ENCODE measurements at regions not wholly inside any gene's neighbourhood (a gene's known extent, or its start where the extent isn't known, plus 50 kb on each side); places are given as distances from the start of the nearest gene placed in this dataset.

DNA sequence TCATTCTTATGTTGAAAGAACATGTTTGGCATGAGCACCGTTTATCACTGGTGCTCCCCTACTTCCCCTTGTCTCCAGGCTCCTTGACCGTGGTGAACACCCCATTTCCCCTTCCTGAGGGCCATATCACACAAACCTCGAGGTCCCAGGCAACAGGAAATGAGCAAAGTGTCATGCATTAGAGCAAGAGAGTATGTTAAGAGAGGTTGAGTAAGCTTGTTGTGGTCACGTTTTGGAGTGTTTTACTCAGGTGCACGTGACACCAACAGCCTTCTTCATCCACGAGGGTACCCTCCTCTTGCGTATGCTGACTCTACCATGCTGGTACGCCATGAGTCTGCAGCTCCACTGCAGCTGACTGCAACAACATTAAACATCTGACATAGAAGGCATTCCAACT lies 482.2 kb upstream of the NBEA start:
- DNase-seq (ENCODE audit: low spot score) = no peak
- 52% methylated on average over 8 of the region's 8 CpGs for WGBS

DNA sequence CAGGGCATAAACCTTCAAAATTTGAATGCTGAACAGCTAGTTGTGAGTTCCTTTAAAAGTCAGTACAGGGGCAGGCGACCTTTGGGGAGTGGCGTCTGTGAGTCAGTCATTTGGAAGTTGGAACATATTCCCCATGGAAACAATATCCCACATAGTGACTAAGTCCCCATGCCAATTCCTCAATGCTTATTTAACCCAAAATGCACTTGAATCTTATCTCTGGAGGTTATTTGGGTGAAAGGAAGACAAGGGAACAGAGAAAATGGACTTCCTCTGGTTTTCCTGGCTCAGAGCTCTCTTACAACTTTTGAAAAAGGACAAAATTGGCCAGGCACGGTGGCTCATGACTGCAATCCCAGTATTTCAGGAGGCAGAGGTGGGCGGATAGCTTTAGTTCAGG lies 479.2 kb upstream of the NBEA start:
- TF ChIP-seq JUND (IDR thresholded peaks at IDR 0.05) (no peak), YY1 (IDR thresholded peaks at IDR 0.05) (no peak), NR2F2 (IDR thresholded peaks at IDR 0.05) (no peak), TAF1 (conservative IDR thresholded peaks at IDR 0.05) (no peak), HNF4A (conservative IDR thresholded peaks at IDR 0.05) (no peak), ATF3 (IDR thresholded peaks at IDR 0.05) (no peak), MAX (IDR thresholded peaks at IDR 0.05) (no peak), REST (IDR thresholded peaks at IDR 0.05) (no peak), RAD21 (IDR thresholded peaks at IDR 0.05) (no peak), GABPA (IDR thresholded peaks at IDR 0.05 in 1 of 2, conservative IDR thresholded peaks at IDR 0.05 in 1 of 2) (no peak), RXRA (IDR thresholded peaks at IDR 0.05) (no peak), EGR1 (IDR thresholded peaks at IDR 0.05; ENCODE audit: low read depth in 2 of 2) (no peak), HNF4G (IDR thresholded peaks at IDR 0.05) (no peak), CTCF (IDR thresholded peaks at IDR 0.05; ENCODE audit: low read depth, low read length, missing input control) (no peak)
- DNase-seq (ENCODE audit: low spot score) = no peak
- 65% methylated on average over 4 of the region's 4 CpGs for WGBS
- Histone ChIP-seq H3K36me3 (ENCODE audit: control insufficient read depth in 4 of 4, insufficient read depth in 3 of 4, low read depth in 1 of 4, low read length in 3 of 4) (no peaks in the 10 kb centered on the region), H3K27ac (ENCODE audit: low read depth in 1 of 2, low read length in 2 of 2) (no peak overlapping the region), H3K9me3 (ENCODE audit: control insufficient read depth in 4 of 4, low read length in 3 of 4) (peaks cover 0 to 2% (median 0%) of the 10 kb centered on the region in 4 donors), H3K4me1 (ENCODE audit: control insufficient read depth in 4 of 4, insufficient read depth in 4 of 4, low read length in 3 of 4) (no peaks in the 10 kb centered on the region), H3K9ac (ENCODE audit: low read depth in 1 of 2, low read length in 2 of 2) (no peak overlapping the region), H3K4me3 (ENCODE audit: low read depth in 1 of 3, low read length in 3 of 3) (no peak overlapping the region), H3K27me3 (ENCODE audit: control insufficient read depth in 4 of 4, insufficient read depth in 4 of 4, low read length in 3 of 4) (no peaks in the 10 kb centered on the region)

More for the DNA sequence above, 482.2 kb upstream of the NBEA start:
- no peak for TF ChIP-seq TAF1 (conservative IDR thresholded peaks at IDR 0.05)
- no peak for TF ChIP-seq JUND (IDR thresholded peaks at IDR 0.05)
- TF ChIP-seq, protein P1, sequence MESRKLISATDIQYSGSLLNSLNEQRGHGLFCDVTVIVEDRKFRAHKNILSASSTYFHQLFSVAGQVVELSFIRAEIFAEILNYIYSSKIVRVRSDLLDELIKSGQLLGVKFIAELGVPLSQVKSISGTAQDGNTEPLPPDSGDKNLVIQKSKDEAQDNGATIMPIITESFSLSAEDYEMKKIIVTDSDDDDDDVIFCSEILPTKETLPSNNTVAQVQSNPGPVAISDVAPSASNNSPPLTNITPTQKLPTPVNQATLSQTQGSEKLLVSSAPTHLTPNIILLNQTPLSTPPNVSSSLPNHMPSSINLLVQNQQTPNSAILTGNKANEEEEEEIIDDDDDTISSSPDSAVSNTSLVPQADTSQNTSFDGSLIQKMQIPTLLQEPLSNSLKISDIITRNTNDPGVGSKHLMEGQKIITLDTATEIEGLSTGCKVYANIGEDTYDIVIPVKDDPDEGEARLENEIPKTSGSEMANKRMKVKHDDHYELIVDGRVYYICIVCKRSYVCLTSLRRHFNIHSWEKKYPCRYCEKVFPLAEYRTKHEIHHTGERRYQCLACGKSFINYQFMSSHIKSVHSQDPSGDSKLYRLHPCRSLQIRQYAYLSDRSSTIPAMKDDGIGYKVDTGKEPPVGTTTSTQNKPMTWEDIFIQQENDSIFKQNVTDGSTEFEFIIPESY (IDR thresholded peaks at IDR 0.05) = no peak
- Histone ChIP-seq H3K27me3 (ENCODE audit: control insufficient read depth in 4 of 4, insufficient read depth in 4 of 4, low read length in 3 of 4) (no peaks in the 10 kb centered on the region), H3K4me3 (ENCODE audit: low read depth in 1 of 3, low read length in 3 of 3) (no peak overlapping the region), H3K9me3 (ENCODE audit: control insufficient read depth in 4 of 4, low read length in 3 of 4) (peaks cover 0 to 4% (median 0%) of the 10 kb centered on the region in 4 donors), H3K36me3 (ENCODE audit: control insufficient read depth in 4 of 4, insufficient read depth in 3 of 4, low read depth in 1 of 4, low read length in 3 of 4) (no peaks in the 10 kb centered on the region), H3K4me1 (ENCODE audit: control insufficient read depth in 4 of 4, insufficient read depth in 4 of 4, low read length in 3 of 4) (no peaks in the 10 kb centered on the region), H3K9ac (ENCODE audit: low read depth in 1 of 2, low read length in 2 of 2) (no peak overlapping the region), H3K27ac (ENCODE audit: low read depth in 1 of 2, low read length in 2 of 2) (no peak overlapping the region)

Data from liver (tissue), 8 donors.